ENCODE measurements at regions not wholly inside any gene's neighbourhood (a gene's known extent, or its start where the extent isn't known, plus 50 kb on each side); places are given as distances from the start of the nearest gene placed in this dataset.

- Histone ChIP-seq H3K4me2 (no peak overlapping the region), H3K4me1 (peaks cover 0 to 33% (median 0%) of the 10 kb centered on the region in 10 experiments; a peak in 9 of 20 replicates), H3K4me3 (no peak overlapping the region), H3K27me3 (no peaks in the 10 kb centered on the region), H3K27ac (no peak overlapping the region), H3K36me3 (no peaks in the 10 kb centered on the region), H4K20me1 (no peaks in the 10 kb centered on the region), H3K9me3 (replicated peaks in 1 of 11) (peaks cover 0 to 4% (median 0%) of the 10 kb centered on the region in 11 experiments; a peak in 1 of 22 replicates), H3K9ac (no peak overlapping the region)
- no peak for TF ChIP-seq Cebpa-rat (IDR thresholded peaks at IDR 0.05)
Observed at GRCh38 chr16:65306300-65306699, 184.4 kb upstream of the CDH11 start.

DNA sequence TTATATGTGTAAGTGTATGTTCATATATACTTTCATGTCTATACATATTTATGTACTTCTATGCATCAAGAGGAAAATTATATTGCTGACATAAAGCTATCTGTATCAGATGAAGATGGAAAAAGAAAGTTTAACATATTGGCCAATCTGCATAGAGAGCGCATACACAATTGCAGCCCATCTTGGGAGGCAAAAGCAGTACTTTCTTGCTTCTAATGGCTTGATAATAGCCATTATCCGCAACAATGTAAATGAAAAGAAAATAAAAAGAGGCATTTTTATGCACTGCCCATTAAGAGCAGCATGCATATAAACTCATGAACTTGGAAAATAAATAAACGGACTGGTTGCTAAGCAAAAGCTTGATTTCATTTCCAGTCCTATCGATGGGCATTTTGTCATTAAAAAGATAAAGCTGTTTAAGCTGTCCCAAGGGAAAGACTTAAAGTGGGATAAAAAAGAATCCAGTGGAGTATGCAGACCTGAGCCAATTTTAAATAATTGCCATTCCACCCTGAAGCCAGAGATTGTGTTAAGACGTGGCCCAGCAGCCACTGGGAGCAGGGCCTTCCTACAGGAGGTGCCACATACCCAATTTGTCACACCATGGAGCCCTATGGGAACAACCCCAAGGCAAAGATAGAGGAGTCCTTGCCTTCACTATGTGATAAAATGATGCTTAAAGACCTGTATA is 183.6 kb upstream of the CDH11 start:
- no peak overlapping the region for H3K27ac ChIP-seq
- no peak overlapping the region for H3K4me2 ChIP-seq
- H3K9ac ChIP-seq, result no peak overlapping the region
- peaks cover 0 to 4% (median 0%) of the 10 kb centered on the region in 11 experiments; a peak in 1 of 22 replicates for H3K9me3 ChIP-seq (replicated peaks in 1 of 11)
- TF ChIP-seq Cebpa-rat (IDR thresholded peaks at IDR 0.05), result no peak
- no peaks in the 10 kb centered on the region for H3K36me3 ChIP-seq
- H3K4me1 ChIP-seq, result peaks cover 0 to 24% (median 0%) of the 10 kb centered on the region in 10 experiments; a peak in 9 of 20 replicates
- H3K27me3 ChIP-seq, result no peaks in the 10 kb centered on the region
- no peaks in the 10 kb centered on the region for H4K20me1 ChIP-seq
- no peak overlapping the region for H3K4me3 ChIP-seq

- no peaks in the 10 kb centered on the region for H3K27me3 ChIP-seq
- no peak overlapping the region for H3K4me3 ChIP-seq
- H3K4me2 ChIP-seq, result no peak overlapping the region
- H4K20me1 ChIP-seq, result no peaks in the 10 kb centered on the region
- H3K36me3 ChIP-seq, result no peaks in the 10 kb centered on the region
- no peaks in the 10 kb centered on the region for H3K4me1 ChIP-seq
- TF ChIP-seq Cebpa-rat (IDR thresholded peaks at IDR 0.05), result no peak
- peaks cover 0 to 4% (median 0%) of the 10 kb centered on the region in 11 experiments; a peak in 1 of 22 replicates for H3K9me3 ChIP-seq (replicated peaks in 1 of 11)
- H3K27ac ChIP-seq, result no peak overlapping the region
- H3K9ac ChIP-seq, result no peak overlapping the region
Observed at GRCh38 chr16:65301029-65301428, 179.2 kb upstream of the CDH11 start.

GRCh38 chr16:65297453-65297852 is 175.6 kb upstream of the CDH11 start:
- no peak overlapping the region for H3K9ac ChIP-seq
- H3K4me3 ChIP-seq, result no peak overlapping the region
- no peak for TF ChIP-seq Cebpa-rat (IDR thresholded peaks at IDR 0.05)
- H3K4me2 ChIP-seq, result no peak overlapping the region
- no peaks in the 10 kb centered on the region for H3K27me3 ChIP-seq
- no peaks in the 10 kb centered on the region for H4K20me1 ChIP-seq
- H3K36me3 ChIP-seq, result no peaks in the 10 kb centered on the region
- no peaks in the 10 kb centered on the region for H3K9me3 ChIP-seq (replicated peaks in 1 of 11)
- no peaks in the 10 kb centered on the region for H3K4me1 ChIP-seq
- H3K27ac ChIP-seq, result no peak overlapping the region

DNA sequence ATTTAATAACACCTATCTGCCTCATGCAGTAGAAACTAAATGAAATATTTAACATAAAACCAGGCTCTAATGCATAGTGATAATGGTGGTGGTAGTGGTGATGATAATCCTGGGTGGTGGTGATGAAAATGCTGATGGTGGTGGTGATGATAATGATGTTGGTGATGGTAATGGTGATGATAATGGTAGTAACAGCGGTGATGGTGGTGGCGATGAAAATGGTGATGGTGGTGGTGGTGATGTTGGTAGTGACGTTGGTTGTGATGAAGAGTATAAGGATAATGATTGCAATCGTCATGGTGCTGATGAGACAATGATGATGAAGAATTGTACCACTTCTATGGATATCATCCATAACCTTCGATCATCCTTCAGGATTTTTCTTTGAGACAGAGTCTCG is 173.7 kb upstream of the CDH11 start:
- no peak overlapping the region for H3K27ac ChIP-seq
- H3K4me3 ChIP-seq, result no peak overlapping the region
- TF ChIP-seq Cebpa-rat (IDR thresholded peaks at IDR 0.05), result no peak
- H3K9me3 ChIP-seq (replicated peaks in 1 of 11), result no peaks in the 10 kb centered on the region
- H3K4me2 ChIP-seq, result no peak overlapping the region
- no peaks in the 10 kb centered on the region for H3K27me3 ChIP-seq
- H3K4me1 ChIP-seq, result no peaks in the 10 kb centered on the region
- no peaks in the 10 kb centered on the region for H4K20me1 ChIP-seq
- H3K9ac ChIP-seq, result no peak overlapping the region
- no peaks in the 10 kb centered on the region for H3K36me3 ChIP-seq

DNA sequence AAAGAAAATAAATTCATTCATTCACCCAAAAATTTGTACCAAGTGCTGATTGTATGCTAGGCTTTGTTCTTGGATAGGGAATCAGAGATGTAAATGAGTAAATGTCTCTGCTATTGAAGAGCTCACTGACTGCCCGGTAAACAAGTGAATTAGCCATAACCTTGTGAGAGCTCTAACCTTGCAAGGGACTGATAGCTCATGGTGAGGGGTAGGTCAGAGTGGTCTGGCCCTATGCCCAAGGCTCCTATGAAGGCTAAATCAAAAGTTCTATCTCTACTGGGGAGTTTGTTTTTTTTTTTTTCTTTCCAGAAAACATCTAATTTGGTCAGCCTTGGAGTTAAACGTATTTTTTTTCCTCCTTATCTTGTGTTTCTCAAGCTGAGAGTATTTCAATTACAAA is 172.8 kb upstream of the CDH11 start:
- no peaks in the 10 kb centered on the region for H4K20me1 ChIP-seq
- TF ChIP-seq Cebpa-rat (IDR thresholded peaks at IDR 0.05), result no peak
- no peaks in the 10 kb centered on the region for H3K4me1 ChIP-seq
- H3K27me3 ChIP-seq, result no peaks in the 10 kb centered on the region
- H3K4me2 ChIP-seq, result no peak overlapping the region
- H3K9me3 ChIP-seq (replicated peaks in 1 of 11), result no peaks in the 10 kb centered on the region
- no peak overlapping the region for H3K27ac ChIP-seq
- H3K9ac ChIP-seq, result no peak overlapping the region
- no peak overlapping the region for H3K4me3 ChIP-seq
- H3K36me3 ChIP-seq, result no peaks in the 10 kb centered on the region

GRCh38 chr16:65294165-65294564 is 172.3 kb upstream of the CDH11 start:
- H3K4me3 ChIP-seq, result no peak overlapping the region
- no peaks in the 10 kb centered on the region for H3K36me3 ChIP-seq
- H3K4me2 ChIP-seq, result no peak overlapping the region
- H3K9ac ChIP-seq, result no peak overlapping the region
- no peaks in the 10 kb centered on the region for H4K20me1 ChIP-seq
- TF ChIP-seq Cebpa-rat (IDR thresholded peaks at IDR 0.05), result no peak
- no peak overlapping the region for H3K27ac ChIP-seq
- H3K9me3 ChIP-seq (replicated peaks in 1 of 11), result no peaks in the 10 kb centered on the region
- H3K27me3 ChIP-seq, result no peaks in the 10 kb centered on the region
- no peaks in the 10 kb centered on the region for H3K4me1 ChIP-seq

DNA sequence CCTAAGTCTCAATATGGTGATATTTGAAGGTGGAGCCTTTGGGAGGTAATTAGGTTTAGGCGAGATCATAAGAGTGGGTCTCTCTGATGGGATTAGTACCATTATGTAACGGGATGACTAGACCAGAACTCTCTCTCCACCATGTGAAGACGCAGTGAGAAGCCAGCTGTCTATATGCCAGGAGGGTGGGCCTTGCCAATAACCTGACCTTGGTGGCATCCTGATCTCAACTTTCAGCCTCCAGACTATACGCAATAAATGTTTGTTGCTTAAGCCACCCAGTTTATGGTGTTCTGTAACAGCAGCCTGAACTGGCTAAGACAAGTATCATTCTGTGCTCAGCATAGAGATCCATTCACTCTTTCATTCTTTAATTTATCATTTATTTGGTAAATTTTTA is 167.2 kb upstream of the CDH11 start:
- Histone ChIP-seq H3K36me3 (no peaks in the 10 kb centered on the region), H3K27me3 (no peaks in the 10 kb centered on the region), H3K9ac (no peak overlapping the region), H3K9me3 (replicated peaks in 1 of 11) (no peaks in the 10 kb centered on the region), H3K4me3 (no peak overlapping the region), H3K4me1 (no peaks in the 10 kb centered on the region), H3K4me2 (no peak overlapping the region), H3K27ac (no peak overlapping the region), H4K20me1 (no peaks in the 10 kb centered on the region)
- TF ChIP-seq Cebpa-rat (IDR thresholded peaks at IDR 0.05), result no peak

DNA sequence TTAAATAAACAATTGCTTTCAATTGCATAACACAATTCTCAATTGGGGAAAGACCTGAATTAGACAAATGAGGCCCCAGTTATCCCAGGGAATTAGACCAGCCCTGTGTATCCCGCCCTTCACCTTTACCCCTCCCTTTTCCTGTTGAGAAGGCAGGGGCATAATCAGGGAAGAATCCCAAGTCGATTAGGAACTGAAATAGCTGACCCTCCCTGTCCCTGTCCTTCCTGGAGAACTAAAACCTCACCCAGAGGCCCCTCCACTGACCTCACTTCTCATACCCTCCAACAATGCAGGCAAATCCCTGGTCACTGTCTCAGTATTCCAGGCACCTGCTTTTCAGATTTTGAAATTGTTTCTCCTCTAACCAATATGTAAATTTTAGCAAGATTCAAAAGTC is 165.4 kb upstream of the CDH11 start:
- Histone ChIP-seq H3K4me2 (no peak overlapping the region), H3K4me1 (peaks cover 0 to 5% (median 0%) of the 10 kb centered on the region in 10 experiments; a peak in 1 of 20 replicates), H3K36me3 (no peaks in the 10 kb centered on the region), H4K20me1 (no peaks in the 10 kb centered on the region), H3K27me3 (no peaks in the 10 kb centered on the region), H3K9ac (no peak overlapping the region), H3K9me3 (replicated peaks in 1 of 11) (no peaks in the 10 kb centered on the region), H3K27ac (no peak overlapping the region), H3K4me3 (no peak overlapping the region)
- TF ChIP-seq Cebpa-rat (IDR thresholded peaks at IDR 0.05), result no peak

Data from BLaER1 treated with 17β-estradiol and CSF1 and Interleukin-3, amounts not matched to agents 10 nM and 100 nM (cell line).